ENCODE measurements at regions not wholly inside any gene's neighbourhood (a gene's known extent, or its start where the extent isn't known, plus 50 kb on each side); places are given as distances from the start of the nearest gene placed in this dataset.

GRCh38 chr1:63147783-63148182, 174.6 kb upstream of the FOXD3 start:
- Mint-ChIP-seq H3K27ac (no peak overlapping the region), H3K4me3 (no peak overlapping the region), H3K9me3 (peaks cover 0 to 3% of the 10 kb centered on the region in 2 donors), H3K36me3 (no peaks in the 10 kb centered on the region), H3K27me3 (ENCODE audit: low read depth in 2 of 2) (peaks cover 3 to 16% of the 10 kb centered on the region in 2 donors), H3K4me1 (no peaks in the 10 kb centered on the region)
- H3K36me3 ChIP-seq (ENCODE audit: control insufficient read depth, insufficient read depth, low read length) = no peaks in the 10 kb centered on the region
- ATAC-seq = no peak
- no peak overlapping the region for H3K27ac ChIP-seq (ENCODE audit: low read length)
- TF ChIP-seq, protein P1, sequence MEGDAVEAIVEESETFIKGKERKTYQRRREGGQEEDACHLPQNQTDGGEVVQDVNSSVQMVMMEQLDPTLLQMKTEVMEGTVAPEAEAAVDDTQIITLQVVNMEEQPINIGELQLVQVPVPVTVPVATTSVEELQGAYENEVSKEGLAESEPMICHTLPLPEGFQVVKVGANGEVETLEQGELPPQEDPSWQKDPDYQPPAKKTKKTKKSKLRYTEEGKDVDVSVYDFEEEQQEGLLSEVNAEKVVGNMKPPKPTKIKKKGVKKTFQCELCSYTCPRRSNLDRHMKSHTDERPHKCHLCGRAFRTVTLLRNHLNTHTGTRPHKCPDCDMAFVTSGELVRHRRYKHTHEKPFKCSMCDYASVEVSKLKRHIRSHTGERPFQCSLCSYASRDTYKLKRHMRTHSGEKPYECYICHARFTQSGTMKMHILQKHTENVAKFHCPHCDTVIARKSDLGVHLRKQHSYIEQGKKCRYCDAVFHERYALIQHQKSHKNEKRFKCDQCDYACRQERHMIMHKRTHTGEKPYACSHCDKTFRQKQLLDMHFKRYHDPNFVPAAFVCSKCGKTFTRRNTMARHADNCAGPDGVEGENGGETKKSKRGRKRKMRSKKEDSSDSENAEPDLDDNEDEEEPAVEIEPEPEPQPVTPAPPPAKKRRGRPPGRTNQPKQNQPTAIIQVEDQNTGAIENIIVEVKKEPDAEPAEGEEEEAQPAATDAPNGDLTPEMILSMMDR (IDR thresholded peaks at IDR 0.05) = no peak
- H3K9me3 ChIP-seq (ENCODE audit: control insufficient read depth, insufficient read depth, low read length) = no peaks in the 10 kb centered on the region
- H3K4me3 ChIP-seq (ENCODE audit: low read length) = no peak overlapping the region
- 93% methylated on average over 3 of the region's 3 CpGs for WGBS (ENCODE audit: insufficient coverage)
- H3K4me1 ChIP-seq (ENCODE audit: control insufficient read depth, insufficient read depth, low read length) = no peaks in the 10 kb centered on the region
- intact Hi-C loops (cut with micrococcal nuclease) = no loop called here
- DNase-seq = no peak
- H3K27me3 ChIP-seq (ENCODE audit: control insufficient read depth, insufficient read depth, low read length) = no peaks in the 10 kb centered on the region

DNA sequence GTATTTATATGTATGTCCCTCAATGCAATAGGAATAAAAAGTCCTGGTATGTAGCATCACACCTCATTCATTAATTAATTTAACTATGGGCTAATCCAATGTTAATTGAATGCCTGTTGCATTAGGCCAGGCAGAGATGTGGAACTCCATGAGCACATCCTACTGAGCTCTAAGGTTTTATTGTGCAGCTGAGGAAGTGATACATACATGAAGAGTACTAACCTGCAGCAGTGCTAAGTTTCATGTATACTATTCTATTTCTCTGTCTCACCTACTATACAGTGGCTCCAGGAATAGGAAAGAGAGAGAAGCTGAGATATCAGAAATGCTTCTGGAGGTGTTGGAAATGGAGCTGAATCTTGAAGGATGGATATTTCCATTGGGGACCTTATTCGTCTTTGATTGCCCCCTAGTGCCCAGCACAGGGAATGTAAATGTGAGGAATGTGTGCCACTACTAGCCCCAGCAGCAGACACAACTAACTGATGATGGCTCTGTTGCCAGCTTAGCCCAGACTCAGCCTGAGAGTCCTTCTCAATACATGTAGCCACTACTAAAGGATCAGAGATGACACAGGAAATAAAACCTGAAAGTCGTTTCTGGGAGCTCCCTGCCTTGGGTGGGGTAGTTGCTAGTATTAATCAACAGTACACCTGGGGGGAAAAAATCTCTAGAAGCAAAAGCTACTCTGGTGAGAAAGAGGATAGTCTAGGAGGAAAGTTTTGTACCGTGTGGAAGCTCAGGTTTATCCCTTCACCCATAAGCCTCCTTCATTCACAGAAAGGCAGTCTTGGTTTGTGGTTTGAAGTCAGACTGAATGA, 173.3 kb upstream of the FOXD3 start:
- Histone ChIP-seq H3K27me3 (ENCODE audit: control insufficient read depth, insufficient read depth, low read length) (no peaks in the 10 kb centered on the region), H3K27ac (ENCODE audit: low read length) (no peak overlapping the region), H3K9me3 (ENCODE audit: control insufficient read depth, insufficient read depth, low read length) (no peaks in the 10 kb centered on the region), H3K36me3 (ENCODE audit: control insufficient read depth, insufficient read depth, low read length) (no peaks in the 10 kb centered on the region), H3K4me1 (ENCODE audit: control insufficient read depth, insufficient read depth, low read length) (no peaks in the 10 kb centered on the region), H3K4me3 (ENCODE audit: low read length) (no peak overlapping the region)
- TF ChIP-seq, protein P1 (IDR thresholded peaks at IDR 0.05) = no peak
- no peak overlapping the region for H3K4me3 Mint-ChIP-seq
- no peaks in the 10 kb centered on the region for H3K36me3 Mint-ChIP-seq
- H3K27me3 Mint-ChIP-seq (ENCODE audit: low read depth in 2 of 2) = peaks cover 5 to 19% of the 10 kb centered on the region in 2 donors
- ATAC-seq (no peak), DNase-seq (no peak)
- no peak overlapping the region for H3K27ac Mint-ChIP-seq
- peaks cover 0 to 5% of the 10 kb centered on the region in 2 donors for H3K9me3 Mint-ChIP-seq
- no peaks in the 10 kb centered on the region for H3K4me1 Mint-ChIP-seq
- 6% methylated on average over 2 of the region's 3 CpGs for WGBS (ENCODE audit: insufficient coverage)
- intact Hi-C loops (cut with micrococcal nuclease) = no loop called here

- H3K4me3 Mint-ChIP-seq = no peak overlapping the region
- DNase-seq (no peak), ATAC-seq (no peak)
- Histone ChIP-seq H3K9me3 (ENCODE audit: control insufficient read depth, insufficient read depth, low read length) (no peaks in the 10 kb centered on the region), H3K4me3 (ENCODE audit: low read length) (no peak overlapping the region), H3K27me3 (ENCODE audit: control insufficient read depth, insufficient read depth, low read length) (no peaks in the 10 kb centered on the region), H3K36me3 (ENCODE audit: control insufficient read depth, insufficient read depth, low read length) (no peaks in the 10 kb centered on the region), H3K27ac (ENCODE audit: low read length) (no peak overlapping the region), H3K4me1 (ENCODE audit: control insufficient read depth, insufficient read depth, low read length) (no peaks in the 10 kb centered on the region)
- intact Hi-C loops (cut with micrococcal nuclease) = no loop called here
- no peaks in the 10 kb centered on the region for H3K4me1 Mint-ChIP-seq
- TF ChIP-seq, protein P1 (IDR thresholded peaks at IDR 0.05) = no peak
- H3K36me3 Mint-ChIP-seq = no peaks in the 10 kb centered on the region
- WGBS (ENCODE audit: insufficient coverage) = 83% methylated on average over 3 of the region's 3 CpGs
- H3K9me3 Mint-ChIP-seq = peaks cover 0 to 3% of the 10 kb centered on the region in 2 donors
- H3K27me3 Mint-ChIP-seq (ENCODE audit: low read depth in 2 of 2) = peaks cover 8 to 19% of the 10 kb centered on the region in 2 donors
- no peak overlapping the region for H3K27ac Mint-ChIP-seq
Measured at GRCh38 chr1:63152572-63152971, 169.8 kb upstream of the FOXD3 start.

GRCh38 chr1:63155437-63155836, 166.9 kb upstream of the FOXD3 start:
- no peaks in the 10 kb centered on the region for H3K36me3 ChIP-seq (ENCODE audit: control insufficient read depth, insufficient read depth, low read length)
- Mint-ChIP-seq H3K4me3 (no peak overlapping the region), H3K27me3 (ENCODE audit: low read depth in 2 of 2) (peaks cover 8 to 19% of the 10 kb centered on the region in 2 donors), H3K27ac (no peak overlapping the region), H3K9me3 (peaks cover 0 to 3% of the 10 kb centered on the region in 2 donors), H3K36me3 (no peaks in the 10 kb centered on the region), H3K4me1 (no peaks in the 10 kb centered on the region)
- no peaks in the 10 kb centered on the region for H3K9me3 ChIP-seq (ENCODE audit: control insufficient read depth, insufficient read depth, low read length)
- no peaks in the 10 kb centered on the region for H3K4me1 ChIP-seq (ENCODE audit: control insufficient read depth, insufficient read depth, low read length)
- H3K4me3 ChIP-seq (ENCODE audit: low read length) = no peak overlapping the region
- TF ChIP-seq, protein P1 (IDR thresholded peaks at IDR 0.05) = no peak
- DNase-seq (no peak), ATAC-seq (no peak)
- H3K27ac ChIP-seq (ENCODE audit: low read length) = no peak overlapping the region
- H3K27me3 ChIP-seq (ENCODE audit: control insufficient read depth, insufficient read depth, low read length) = no peaks in the 10 kb centered on the region
- intact Hi-C loops (cut with micrococcal nuclease) = no loop called here
- WGBS (ENCODE audit: insufficient coverage) = 78% methylated on average over 2 of the region's 2 CpGs

Data from natural killer cell (primary cell).